ENCODE measurements at regions not wholly inside any gene's neighbourhood (a gene's known extent, or its start where the extent isn't known, plus 50 kb on each side); places are given as distances from the start of the nearest gene placed in this dataset.

DNA sequence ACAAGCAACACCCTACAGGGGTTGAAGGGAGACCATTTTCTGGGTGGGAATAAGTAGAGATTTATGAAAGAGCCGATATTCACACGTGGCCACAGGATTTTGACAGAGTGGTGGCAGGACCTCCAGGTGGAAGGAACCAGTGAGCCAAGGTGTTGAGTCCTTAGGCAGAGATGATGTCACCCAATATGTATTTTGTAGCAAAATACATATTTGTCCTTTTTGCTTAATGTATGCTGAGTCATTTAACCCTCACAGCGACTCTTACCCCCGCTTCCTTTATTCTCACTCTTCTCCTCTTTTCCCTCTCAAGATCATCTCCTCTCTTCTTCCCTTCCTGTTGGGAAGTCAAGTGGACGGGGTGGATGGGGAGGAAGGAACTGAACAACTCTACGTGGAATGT lies 215.7 kb upstream of the S1PR3 start:
- peak; percentile 32 for DNase-seq (ENCODE audit: low read depth)
- TF ChIP-seq, protein P1, sequence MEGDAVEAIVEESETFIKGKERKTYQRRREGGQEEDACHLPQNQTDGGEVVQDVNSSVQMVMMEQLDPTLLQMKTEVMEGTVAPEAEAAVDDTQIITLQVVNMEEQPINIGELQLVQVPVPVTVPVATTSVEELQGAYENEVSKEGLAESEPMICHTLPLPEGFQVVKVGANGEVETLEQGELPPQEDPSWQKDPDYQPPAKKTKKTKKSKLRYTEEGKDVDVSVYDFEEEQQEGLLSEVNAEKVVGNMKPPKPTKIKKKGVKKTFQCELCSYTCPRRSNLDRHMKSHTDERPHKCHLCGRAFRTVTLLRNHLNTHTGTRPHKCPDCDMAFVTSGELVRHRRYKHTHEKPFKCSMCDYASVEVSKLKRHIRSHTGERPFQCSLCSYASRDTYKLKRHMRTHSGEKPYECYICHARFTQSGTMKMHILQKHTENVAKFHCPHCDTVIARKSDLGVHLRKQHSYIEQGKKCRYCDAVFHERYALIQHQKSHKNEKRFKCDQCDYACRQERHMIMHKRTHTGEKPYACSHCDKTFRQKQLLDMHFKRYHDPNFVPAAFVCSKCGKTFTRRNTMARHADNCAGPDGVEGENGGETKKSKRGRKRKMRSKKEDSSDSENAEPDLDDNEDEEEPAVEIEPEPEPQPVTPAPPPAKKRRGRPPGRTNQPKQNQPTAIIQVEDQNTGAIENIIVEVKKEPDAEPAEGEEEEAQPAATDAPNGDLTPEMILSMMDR (conservative IDR thresholded peaks at IDR 0.05; ENCODE audit: control insufficient read depth, insufficient read depth, low read depth, low read length) = no peak
- H3K4me3 ChIP-seq (ENCODE audit: control insufficient read depth, low read depth, low read length) = no peak overlapping the region

DNA sequence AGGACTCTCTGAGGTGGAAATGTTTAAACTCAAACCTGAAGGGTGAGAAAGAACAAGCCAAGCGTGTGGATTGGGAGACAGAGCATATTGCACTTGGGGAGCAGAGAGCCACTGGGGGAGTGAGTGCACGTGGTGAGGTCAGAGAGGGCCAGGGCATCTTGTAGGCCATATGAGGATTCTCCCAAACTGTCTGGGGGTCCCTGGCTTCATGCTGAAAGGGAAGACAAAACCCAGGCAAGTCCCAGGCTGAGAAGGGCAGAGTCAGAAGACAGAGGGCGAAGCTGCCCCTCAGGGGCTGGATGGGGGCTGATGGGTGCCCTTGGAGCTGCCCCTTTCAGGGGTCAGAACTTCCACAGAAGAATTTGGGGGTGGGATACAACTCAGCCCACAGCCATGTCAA lies 215.3 kb upstream of the S1PR3 start:
- TF ChIP-seq, protein P1 (conservative IDR thresholded peaks at IDR 0.05; ENCODE audit: control insufficient read depth, insufficient read depth, low read depth, low read length) = no peak
- H3K4me3 ChIP-seq (ENCODE audit: control insufficient read depth, low read depth, low read length) = no peak overlapping the region
- no peak for DNase-seq (ENCODE audit: low read depth)

DNA sequence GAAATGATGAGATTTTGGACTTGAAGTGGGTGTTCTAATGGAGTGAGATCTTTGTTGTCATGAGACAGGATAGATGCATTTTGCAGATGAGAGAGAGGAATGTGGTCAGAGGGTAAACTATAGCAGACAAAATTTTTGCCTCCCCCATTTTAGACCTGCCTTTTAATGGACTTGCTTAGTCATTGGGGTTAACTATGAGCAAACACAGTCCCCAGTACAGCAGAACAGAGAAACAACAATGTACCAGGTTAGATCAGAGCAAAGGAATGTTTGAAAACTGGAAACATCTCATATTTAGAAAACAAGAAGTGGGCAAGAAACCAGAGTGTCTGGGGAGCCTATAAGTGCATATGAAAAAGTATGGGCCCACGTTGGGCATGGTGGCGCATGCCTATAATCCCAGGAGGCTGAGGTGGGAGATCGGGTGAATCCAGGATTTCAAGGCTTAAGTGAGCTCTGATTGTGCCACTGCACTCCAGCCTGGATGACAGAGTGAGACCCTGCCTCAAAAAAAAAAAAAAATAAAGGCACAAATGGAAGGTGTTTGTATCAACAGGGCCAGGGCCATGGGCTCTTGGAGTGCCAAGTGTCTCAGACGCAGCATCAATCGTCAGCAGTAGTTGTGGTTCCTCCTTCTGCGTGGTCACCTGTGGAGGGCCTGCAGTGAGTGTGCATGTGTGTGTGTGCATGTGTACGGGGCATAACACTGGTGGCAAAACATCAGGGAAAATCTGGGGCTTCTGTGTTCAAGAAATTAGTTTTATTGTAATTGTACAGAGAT lies 214.4 kb upstream of the S1PR3 start:
- TF ChIP-seq, protein P1 (conservative IDR thresholded peaks at IDR 0.05; ENCODE audit: control insufficient read depth, insufficient read depth, low read depth, low read length) = no peak
- peak; percentile 96 for DNase-seq (ENCODE audit: low read depth)
- no peak overlapping the region for H3K4me3 ChIP-seq (ENCODE audit: control insufficient read depth, low read depth, low read length)

DNA sequence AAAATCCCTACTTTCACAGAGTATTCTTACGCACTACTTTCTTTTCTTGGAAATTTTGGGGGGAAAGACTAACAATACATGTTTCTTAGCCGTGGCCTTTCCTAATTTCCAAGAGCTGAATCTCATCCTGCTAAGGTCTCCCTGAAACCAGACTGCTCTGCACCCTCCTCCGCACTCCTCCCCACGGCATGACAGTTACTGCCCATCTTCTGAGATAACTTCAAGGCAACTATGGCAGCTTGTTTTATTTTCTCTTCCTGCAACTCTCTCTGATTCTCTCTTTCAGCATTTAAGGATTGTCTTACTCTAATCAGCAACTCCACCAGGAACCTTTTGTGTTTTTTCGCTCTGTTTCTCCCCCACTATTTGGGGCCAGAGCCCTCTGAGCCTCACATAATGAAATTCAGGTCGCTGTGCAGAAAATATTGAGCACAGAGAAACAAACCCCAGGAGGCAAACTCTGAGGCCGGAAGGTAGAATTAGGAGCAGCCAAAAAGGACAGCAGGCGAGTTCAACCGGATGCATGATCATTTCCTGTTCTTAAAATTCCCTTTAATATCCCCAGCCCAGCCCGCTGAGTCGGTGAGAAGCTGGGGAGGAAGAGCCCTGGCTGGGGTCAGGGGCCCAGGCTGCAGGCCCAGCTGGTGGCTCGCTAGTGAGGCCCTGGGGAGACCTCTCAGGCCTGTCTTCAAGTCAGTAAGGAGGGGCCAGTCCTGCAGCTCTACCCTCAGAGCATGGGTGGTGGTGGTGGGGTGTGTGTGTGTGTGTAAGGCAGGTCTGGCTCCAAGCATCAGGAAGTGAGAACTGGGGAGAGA lies 213.6 kb upstream of the S1PR3 start:
- no peak overlapping the region for H3K4me3 ChIP-seq (ENCODE audit: control insufficient read depth, low read depth, low read length)
- TF ChIP-seq, protein P1 (conservative IDR thresholded peaks at IDR 0.05; ENCODE audit: control insufficient read depth, insufficient read depth, low read depth, low read length) = no peak
- DNase-seq (ENCODE audit: low read depth) = peak; percentile 60

DNA sequence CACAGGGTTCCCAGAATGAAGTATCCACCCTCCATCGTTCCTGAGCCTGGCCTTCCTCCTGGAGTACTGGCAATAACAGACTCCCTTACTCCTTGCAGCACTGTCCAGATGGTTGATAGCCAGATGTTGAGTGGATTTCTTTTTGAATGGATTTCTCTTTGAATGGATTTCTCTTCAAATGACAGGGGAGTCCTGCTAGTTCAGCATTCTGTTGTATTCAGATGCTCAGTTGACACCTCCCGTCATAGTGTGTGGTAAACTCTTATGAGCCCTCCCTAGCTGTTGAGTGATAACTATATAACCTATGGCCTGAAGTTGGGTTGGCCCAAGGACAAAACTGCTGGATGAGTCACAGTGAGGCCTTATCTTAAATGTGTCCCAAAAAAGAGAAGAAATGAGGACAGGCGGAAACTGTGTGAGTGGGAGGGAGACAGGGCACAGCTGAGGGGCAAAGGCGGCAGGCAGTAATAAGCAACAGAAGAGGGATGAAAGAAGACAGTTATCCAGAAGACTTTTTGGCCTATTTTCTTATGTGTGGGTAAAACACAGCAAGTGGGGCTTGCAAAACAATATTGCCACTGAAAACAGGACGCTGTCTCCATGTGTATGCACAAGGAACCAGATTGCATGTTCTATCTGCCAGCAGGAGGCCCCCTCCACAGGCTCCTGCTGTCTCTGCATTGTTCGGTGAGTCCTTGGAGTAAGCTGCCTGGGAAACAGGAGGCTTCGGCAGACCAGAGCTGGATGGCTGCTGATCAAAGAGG lies 209.5 kb upstream of the S1PR3 start:
- TF ChIP-seq, protein P1 (conservative IDR thresholded peaks at IDR 0.05; ENCODE audit: control insufficient read depth, insufficient read depth, low read depth, low read length) = peak; percentile 65
- H3K4me3 ChIP-seq (ENCODE audit: control insufficient read depth, low read depth, low read length) = no peak overlapping the region
- peak; percentile 88 for DNase-seq (ENCODE audit: low read depth)

DNA sequence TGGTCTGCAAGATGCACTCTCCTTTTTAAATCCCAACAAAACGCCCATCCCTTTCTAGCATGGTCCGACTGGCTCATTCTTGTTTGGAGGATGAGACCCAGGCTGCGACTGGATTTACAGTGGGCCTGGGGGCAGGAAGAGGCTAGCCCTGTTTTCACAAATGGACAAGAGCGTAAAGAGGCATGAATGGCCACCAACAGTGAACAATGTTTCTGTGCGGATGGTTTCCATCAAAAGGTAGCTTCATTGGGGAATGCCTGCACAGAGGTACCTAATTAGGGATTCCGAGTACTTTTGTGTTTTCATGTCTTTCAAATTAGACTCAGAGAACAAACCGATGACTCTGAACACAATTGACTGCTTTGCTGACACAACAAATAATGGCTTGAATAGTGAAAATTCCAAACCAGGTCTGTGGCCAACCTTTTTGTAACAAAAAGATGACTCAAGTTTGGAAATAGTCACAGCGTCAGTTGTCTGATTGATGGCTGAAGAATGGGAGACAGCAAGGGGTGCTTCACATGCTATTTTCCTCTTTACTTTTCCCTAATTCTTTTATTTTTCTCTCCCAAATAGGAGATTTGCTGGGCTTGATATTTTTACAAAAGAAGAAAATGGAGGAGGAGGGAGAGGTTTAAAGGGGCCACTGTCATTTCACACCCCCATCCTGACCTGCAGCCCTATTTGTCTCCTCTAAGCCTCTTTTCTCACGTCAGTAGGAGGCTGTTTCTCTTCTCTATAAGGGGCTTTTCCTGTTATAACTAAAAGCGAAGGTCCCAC lies 208.1 kb upstream of the S1PR3 start:
- H3K4me3 ChIP-seq (ENCODE audit: control insufficient read depth, low read depth, low read length) = no peak overlapping the region
- TF ChIP-seq, protein P1 (conservative IDR thresholded peaks at IDR 0.05; ENCODE audit: control insufficient read depth, insufficient read depth, low read depth, low read length) = no peak
- peak; percentile 87 for DNase-seq (ENCODE audit: low read depth)

All from fibroblast of mammary gland (primary cell).